ENCODE measurements at regions not wholly inside any gene's neighbourhood (a gene's known extent, or its start where the extent isn't known, plus 50 kb on each side); places are given as distances from the start of the nearest gene placed in this dataset.

GRCh38 chr9:87123830-87124229 lies 176.5 kb upstream of the GAS1 start:
- no peaks in the 10 kb centered on the region for H4K20me1 ChIP-seq (ENCODE audit: control insufficient read depth, extremely low read depth, insufficient read depth, low read length)
- H3K27ac ChIP-seq (ENCODE audit: control insufficient read depth, insufficient read depth, low read length), result peak overlapping the region; percentile 68
- H2AFZ ChIP-seq (ENCODE audit: control insufficient read depth, low read length), result peak overlapping the region; percentile 45
- H3K9ac ChIP-seq (ENCODE audit: control insufficient read depth, extremely low read depth, insufficient read depth, low read length), result no peak overlapping the region
- H3K36me3 ChIP-seq (ENCODE audit: control insufficient read depth in 2 of 2, extremely low read depth in 1 of 2, insufficient read depth in 2 of 2, low read length in 2 of 2), result no peaks in the 10 kb centered on the region
- H3K9me3 ChIP-seq (ENCODE audit: control insufficient read depth, low read depth, low read length), result no peaks in the 10 kb centered on the region
- DNase-seq (ENCODE audit: low read depth, low spot score) (no peak), FAIRE-seq (no peak)
- H3K4me1 ChIP-seq (ENCODE audit: control insufficient read depth, extremely low read depth, insufficient read depth, low read length), result peaks cover 22% of the 10 kb centered on the region
- dilution Hi-C loops (cut with MboI; ENCODE audit: extremely low pct_ligation_motif_present, low sequenced_read_pairs), result no loop called here
- no peaks in the 10 kb centered on the region for H3K9me1 ChIP-seq (ENCODE audit: control insufficient read depth, extremely low read depth, insufficient read depth, low read length)
- H3K4me3 ChIP-seq (ENCODE audit: control insufficient read depth in 2 of 3, extremely low read depth in 1 of 3, insufficient read depth in 2 of 3, low read depth in 1 of 3, low read length in 3 of 3), result no peak overlapping the region
- H3K27me3 ChIP-seq (ENCODE audit: control insufficient read depth, extremely low read depth, insufficient read depth, low read length), result no peaks in the 10 kb centered on the region
- no peak overlapping the region for H3K4me2 ChIP-seq (ENCODE audit: control insufficient read depth, extremely low read depth, insufficient read depth, low read depth, low read length)
- no peaks in the 10 kb centered on the region for H3K79me2 ChIP-seq (ENCODE audit: control insufficient read depth, insufficient read depth, low read length)
- no peak for TF ChIP-seq EZH2 (IDR thresholded peaks at IDR 0.05; ENCODE audit: low read length)
- no peak for TF ChIP-seq CTCF (optimal IDR thresholded peaks at IDR 0.05 in 1 of 3, IDR thresholded peaks at IDR 0.05 in 1 of 3, conservative IDR thresholded peaks at IDR 0.05 in 1 of 3; ENCODE audit: extremely low read depth in 1 of 3, insufficient read depth in 2 of 3, low read length in 3 of 3)

- H3K9me3 ChIP-seq (ENCODE audit: control insufficient read depth, low read depth, low read length), result no peaks in the 10 kb centered on the region
- H3K27me3 ChIP-seq (ENCODE audit: control insufficient read depth, extremely low read depth, insufficient read depth, low read length), result no peaks in the 10 kb centered on the region
- H2AFZ ChIP-seq (ENCODE audit: control insufficient read depth, low read length), result no peak overlapping the region
- dilution Hi-C loops (cut with MboI; ENCODE audit: extremely low pct_ligation_motif_present, low sequenced_read_pairs), result no loop called here
- FAIRE-seq (no peak), DNase-seq (ENCODE audit: low read depth, low spot score) (no peak)
- H4K20me1 ChIP-seq (ENCODE audit: control insufficient read depth, extremely low read depth, insufficient read depth, low read length), result no peaks in the 10 kb centered on the region
- H3K36me3 ChIP-seq (ENCODE audit: control insufficient read depth in 2 of 2, extremely low read depth in 1 of 2, insufficient read depth in 2 of 2, low read length in 2 of 2), result no peaks in the 10 kb centered on the region
- H3K9ac ChIP-seq (ENCODE audit: control insufficient read depth, extremely low read depth, insufficient read depth, low read length), result no peak overlapping the region
- H3K79me2 ChIP-seq (ENCODE audit: control insufficient read depth, insufficient read depth, low read length), result no peaks in the 10 kb centered on the region
- TF ChIP-seq EZH2 (IDR thresholded peaks at IDR 0.05; ENCODE audit: low read length) (no peak), CTCF (optimal IDR thresholded peaks at IDR 0.05 in 1 of 3, IDR thresholded peaks at IDR 0.05 in 1 of 3, conservative IDR thresholded peaks at IDR 0.05 in 1 of 3; ENCODE audit: extremely low read depth in 1 of 3, insufficient read depth in 2 of 3, low read length in 3 of 3) (no peak)
- no peak overlapping the region for H3K4me3 ChIP-seq (ENCODE audit: control insufficient read depth in 2 of 3, extremely low read depth in 1 of 3, insufficient read depth in 2 of 3, low read depth in 1 of 3, low read length in 3 of 3)
- H3K9me1 ChIP-seq (ENCODE audit: control insufficient read depth, extremely low read depth, insufficient read depth, low read length), result no peaks in the 10 kb centered on the region
- H3K27ac ChIP-seq (ENCODE audit: control insufficient read depth, insufficient read depth, low read length), result no peak overlapping the region
- peaks cover 25% of the 10 kb centered on the region for H3K4me1 ChIP-seq (ENCODE audit: control insufficient read depth, extremely low read depth, insufficient read depth, low read length)
- H3K4me2 ChIP-seq (ENCODE audit: control insufficient read depth, extremely low read depth, insufficient read depth, low read depth, low read length), result no peak overlapping the region
These were observed 178.5 kb upstream of the GAS1 start for GRCh38 chr9:87125819-87126218.
